Spleen (tissue), 7 donors: ENCODE measurements at regions not wholly inside any gene's neighbourhood (a gene's known extent, or its start where the extent isn't known, plus 50 kb on each side); places are given as distances from the start of the nearest gene placed in this dataset.

Source experiments
- CTCF ChIP-seq, 11 experiments: fragments of 200-600 bp in 7 of 11; fragments of 450-650 bp in 4 of 11; sonication (generic) in 4 of 11; IDR thresholded peaks in 8 of 11; conservative IDR thresholded peaks in 3 of 11; 1 replicate in 7 of 11; 2 replicates in 4 of 11; pipeline versions ENCODE4 v1.4.0 to v1.8.0; 2016 to 2021; ENCODE audit warnings: antibody characterized with exemption in 11 of 11, inconsistent platforms in 4 of 11, mild to moderate bottlenecking in 1 of 11
- POLR2AphosphoS5 ChIP-seq, 3 donors: sonication (generic); formaldehyde crosslinking; IDR thresholded peaks; one replicate each; pipeline ENCODE4 v1.5.1; 2017; ENCODE audit warnings: antibody characterized with exemption in 3 of 3
- donor health status: DM: no; HTN: no; CAD: no; lungs with moderate emphysema.
- donor health status: DM: no; HTN: no; CAD: no.
- donor health status: DM: no; HTN: no; CAD: no.

GRCh38 chr15:97141871-97142270 is 811.4 kb downstream of the NR2F2 start:
- TF ChIP-seq CTCF (IDR thresholded peaks at IDR 0.05 in 8 of 11, conservative IDR thresholded peaks at IDR 0.05 in 3 of 11) (no peak), POLR2AphosphoS5 (IDR thresholded peaks at IDR 0.05) (no peak)
